HL-60 (cell line): ENCODE measurements at regions not wholly inside any gene's neighbourhood (a gene's known extent, or its start where the extent isn't known, plus 50 kb on each side); places are given as distances from the start of the nearest gene placed in this dataset.

Source experiments
- DNase-seq, 2 experiments: peaks; one replicate each; pipeline ENCODE4 v3.0.0-alpha.2; 2010 to 2020; ENCODE audit warnings: low read depth in 1 of 2, low spot score in 1 of 2
- H3K27ac ChIP-seq: fragments of 250-450 bp; sonication (Bioruptor Pico); replicated peaks from 2 replicates; pipeline ENCODE4 v1.5.1; 2020; ENCODE audit warnings: mild to moderate bottlenecking, moderate library complexity
- H3K27me3 ChIP-seq: fragments of 250-450 bp; sonication (Bioruptor Pico); 2 replicates; pipeline ENCODE4 v1.5.1; 2021; ENCODE audit warnings: mild to moderate bottlenecking, moderate library complexity; ENCODE audit not compliant: insufficient read depth, poor library complexity, severe bottlenecking
- H3K4me3 ChIP-seq: replicated peaks from 2 replicates; pipeline ENCODE4 v1.5.1; 2011; ENCODE audit warnings: mild to moderate bottlenecking, control low read depth, low read length; ENCODE audit not compliant: insufficient read depth
- GABPA ChIP-seq: IDR thresholded peaks from 2 replicates; pipeline ENCODE4 v1.6.1; 2012; ENCODE audit warnings: low read depth
- POLR2AphosphoS5 ChIP-seq: IDR thresholded peaks from 2 replicates; pipeline ENCODE4 v1.6.1; 2012; ENCODE audit warnings: low read depth
- SPI1 ChIP-seq: IDR thresholded peaks from 2 replicates; pipeline ENCODE4 v1.6.1; 2012; ENCODE audit warnings: low read depth, mild to moderate bottlenecking, borderline replicate concordance
- TF ChIP-seq, protein P1 (sequence below): IDR thresholded peaks from one replicate; pipeline ENCODE4 v1.5.1; 2011; ENCODE audit warnings: low read length, control low read depth, inconsistent platforms; ENCODE audit not compliant: insufficient read depth
- TF ChIP-seq, protein P2 (sequence below): IDR thresholded peaks from 2 replicates; pipeline ENCODE4 v1.6.1; 2012; ENCODE audit warnings: low read depth; ENCODE audit not compliant: insufficient replicate concordance

DNA sequence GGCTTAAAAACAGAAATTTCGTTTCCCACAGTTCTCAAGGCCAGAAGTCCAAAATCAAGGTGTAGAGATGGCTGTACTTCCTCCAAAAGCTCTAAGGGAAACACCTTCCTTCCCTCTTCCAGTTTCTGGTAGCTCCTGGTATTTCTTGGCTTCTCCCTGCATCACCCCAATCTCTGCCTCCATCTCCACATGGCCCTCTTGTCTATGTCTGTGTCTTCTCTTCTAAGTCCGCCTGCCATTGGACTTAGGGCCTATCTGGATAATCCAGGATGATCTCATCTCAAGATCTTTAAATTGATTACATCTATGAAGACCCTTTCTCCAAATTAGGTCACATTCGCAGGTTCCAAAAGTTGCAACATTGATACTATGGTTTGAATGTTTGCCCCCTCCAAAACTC, 105.6 kb downstream of the ATPSCKMT start:
- H3K27me3 ChIP-seq = peaks cover 6% of the 10 kb centered on the region
- TF ChIP-seq, protein P1, sequence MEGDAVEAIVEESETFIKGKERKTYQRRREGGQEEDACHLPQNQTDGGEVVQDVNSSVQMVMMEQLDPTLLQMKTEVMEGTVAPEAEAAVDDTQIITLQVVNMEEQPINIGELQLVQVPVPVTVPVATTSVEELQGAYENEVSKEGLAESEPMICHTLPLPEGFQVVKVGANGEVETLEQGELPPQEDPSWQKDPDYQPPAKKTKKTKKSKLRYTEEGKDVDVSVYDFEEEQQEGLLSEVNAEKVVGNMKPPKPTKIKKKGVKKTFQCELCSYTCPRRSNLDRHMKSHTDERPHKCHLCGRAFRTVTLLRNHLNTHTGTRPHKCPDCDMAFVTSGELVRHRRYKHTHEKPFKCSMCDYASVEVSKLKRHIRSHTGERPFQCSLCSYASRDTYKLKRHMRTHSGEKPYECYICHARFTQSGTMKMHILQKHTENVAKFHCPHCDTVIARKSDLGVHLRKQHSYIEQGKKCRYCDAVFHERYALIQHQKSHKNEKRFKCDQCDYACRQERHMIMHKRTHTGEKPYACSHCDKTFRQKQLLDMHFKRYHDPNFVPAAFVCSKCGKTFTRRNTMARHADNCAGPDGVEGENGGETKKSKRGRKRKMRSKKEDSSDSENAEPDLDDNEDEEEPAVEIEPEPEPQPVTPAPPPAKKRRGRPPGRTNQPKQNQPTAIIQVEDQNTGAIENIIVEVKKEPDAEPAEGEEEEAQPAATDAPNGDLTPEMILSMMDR = no peak
- no peak for TF ChIP-seq SPI1
- TF ChIP-seq, protein P2, sequence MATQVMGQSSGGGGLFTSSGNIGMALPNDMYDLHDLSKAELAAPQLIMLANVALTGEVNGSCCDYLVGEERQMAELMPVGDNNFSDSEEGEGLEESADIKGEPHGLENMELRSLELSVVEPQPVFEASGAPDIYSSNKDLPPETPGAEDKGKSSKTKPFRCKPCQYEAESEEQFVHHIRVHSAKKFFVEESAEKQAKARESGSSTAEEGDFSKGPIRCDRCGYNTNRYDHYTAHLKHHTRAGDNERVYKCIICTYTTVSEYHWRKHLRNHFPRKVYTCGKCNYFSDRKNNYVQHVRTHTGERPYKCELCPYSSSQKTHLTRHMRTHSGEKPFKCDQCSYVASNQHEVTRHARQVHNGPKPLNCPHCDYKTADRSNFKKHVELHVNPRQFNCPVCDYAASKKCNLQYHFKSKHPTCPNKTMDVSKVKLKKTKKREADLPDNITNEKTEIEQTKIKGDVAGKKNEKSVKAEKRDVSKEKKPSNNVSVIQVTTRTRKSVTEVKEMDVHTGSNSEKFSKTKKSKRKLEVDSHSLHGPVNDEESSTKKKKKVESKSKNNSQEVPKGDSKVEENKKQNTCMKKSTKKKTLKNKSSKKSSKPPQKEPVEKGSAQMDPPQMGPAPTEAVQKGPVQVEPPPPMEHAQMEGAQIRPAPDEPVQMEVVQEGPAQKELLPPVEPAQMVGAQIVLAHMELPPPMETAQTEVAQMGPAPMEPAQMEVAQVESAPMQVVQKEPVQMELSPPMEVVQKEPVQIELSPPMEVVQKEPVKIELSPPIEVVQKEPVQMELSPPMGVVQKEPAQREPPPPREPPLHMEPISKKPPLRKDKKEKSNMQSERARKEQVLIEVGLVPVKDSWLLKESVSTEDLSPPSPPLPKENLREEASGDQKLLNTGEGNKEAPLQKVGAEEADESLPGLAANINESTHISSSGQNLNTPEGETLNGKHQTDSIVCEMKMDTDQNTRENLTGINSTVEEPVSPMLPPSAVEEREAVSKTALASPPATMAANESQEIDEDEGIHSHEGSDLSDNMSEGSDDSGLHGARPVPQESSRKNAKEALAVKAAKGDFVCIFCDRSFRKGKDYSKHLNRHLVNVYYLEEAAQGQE = no peak
- no peak for DNase-seq
- no peak overlapping the region for H3K4me3 ChIP-seq
- no peak overlapping the region for H3K27ac ChIP-seq

DNA sequence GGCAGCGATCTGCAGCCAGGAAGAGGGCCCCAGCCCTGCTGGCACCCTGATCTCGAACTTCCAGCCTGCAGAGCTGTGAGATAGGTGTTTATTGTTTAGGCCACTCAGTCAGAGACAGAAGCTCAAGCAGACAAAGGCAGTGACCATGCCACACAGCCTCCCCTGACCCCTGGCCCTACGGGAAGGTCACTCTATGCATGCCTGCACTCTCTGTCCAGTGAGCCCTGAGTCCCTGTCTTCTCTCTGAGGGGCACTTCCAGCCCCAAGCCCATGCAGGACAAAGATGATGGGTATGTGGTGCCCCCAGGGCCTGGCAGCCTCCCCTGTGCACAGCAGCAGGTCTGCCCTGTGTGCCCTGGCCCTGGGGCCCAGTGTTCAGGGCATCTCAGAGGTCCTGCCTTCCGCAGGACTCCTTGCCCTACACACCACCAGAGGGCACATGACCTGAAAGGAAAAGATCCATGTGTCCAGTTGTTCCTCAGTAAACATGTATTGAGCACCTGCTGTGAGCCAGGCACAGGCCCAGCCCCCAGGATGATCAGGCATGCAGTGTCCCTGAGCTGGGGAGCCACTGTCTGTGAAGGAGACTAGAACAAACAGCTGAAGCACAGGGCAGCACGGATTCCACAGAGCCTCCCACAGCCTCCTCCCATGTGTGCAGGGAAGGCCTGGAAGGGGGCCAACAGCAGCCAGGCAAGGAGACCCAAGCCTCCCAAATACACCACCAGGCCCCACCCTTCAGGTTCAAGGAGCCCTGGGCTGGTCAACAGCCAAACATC, 109.3 kb downstream of the ATPSCKMT start:
- no peak for DNase-seq
- Histone ChIP-seq H3K27ac (no peak overlapping the region), H3K27me3 (peaks cover 2% of the 10 kb centered on the region), H3K4me3 (no peak overlapping the region)
- TF ChIP-seq, protein P2 = no peak
- TF ChIP-seq, protein P1 = no peak
- TF ChIP-seq POLR2AphosphoS5 (no peak), GABPA (no peak), SPI1 (no peak)

DNA sequence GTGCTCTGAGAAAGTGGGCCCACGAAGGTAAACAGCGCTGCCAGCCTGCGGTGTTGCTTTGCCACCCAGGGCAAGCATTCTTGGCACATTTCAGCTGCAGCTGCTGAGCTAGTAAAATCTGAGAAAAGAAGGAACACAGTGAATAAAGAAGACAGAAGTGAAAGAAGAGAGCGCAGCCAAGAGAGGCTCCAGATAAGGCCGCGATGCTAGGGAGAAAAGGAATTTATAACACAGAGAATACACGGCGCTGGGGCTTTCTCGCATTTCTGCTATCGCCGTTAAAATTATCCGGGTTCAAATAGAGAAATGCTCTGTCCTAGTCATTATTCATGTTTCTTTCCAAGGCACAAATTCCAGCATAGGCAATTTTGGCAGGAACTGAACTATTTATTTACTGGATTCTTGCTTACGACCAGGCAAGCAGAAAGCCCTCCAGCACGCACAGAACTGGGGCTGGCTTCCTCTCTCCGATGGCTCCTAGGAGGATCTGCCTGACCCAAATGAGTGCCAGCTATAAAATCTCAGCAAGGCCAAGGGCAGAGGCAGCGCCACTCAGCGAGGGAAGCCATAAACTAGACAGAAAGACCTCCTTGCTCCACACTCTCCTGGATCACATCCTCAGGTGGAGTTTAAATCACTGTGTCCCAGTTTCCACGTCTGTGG, 111.2 kb downstream of the ATPSCKMT start:
- Histone ChIP-seq H3K27me3 (peaks cover 2% of the 10 kb centered on the region), H3K4me3 (no peak overlapping the region), H3K27ac (no peak overlapping the region)
- no peak for DNase-seq
- TF ChIP-seq GABPA (no peak), POLR2AphosphoS5 (no peak), SPI1 (no peak)
- TF ChIP-seq, protein P1 = no peak
- TF ChIP-seq, protein P2 = no peak
